Heart left ventricle (tissue), 13 donors: ENCODE measurements at regions not wholly inside any gene's neighbourhood (a gene's known extent, or its start where the extent isn't known, plus 50 kb on each side); places are given as distances from the start of the nearest gene placed in this dataset.

Source experiments
- CTCF ChIP-seq, 12 donors: fragments of 200-600 bp; sonication (generic) in 4 of 12; IDR thresholded peaks; one replicate each; pipeline versions ENCODE4 v1.5.0 to v1.8.0; 2018 to 2022; ENCODE audit warnings: antibody characterized with exemption in 12 of 12, mild to moderate bottlenecking in 5 of 12
- POLR2A ChIP-seq, 2 donors: fragments of 450-650 bp; IDR thresholded peaks; one replicate each; pipeline ENCODE4 v1.6.1; 2017; ENCODE audit warnings: antibody characterized with exemption in 2 of 2, mild to moderate bottlenecking in 2 of 2, moderate library complexity in 2 of 2
- donor health status: ischemic (EF 13 %, LVEDD 7.1; RV severe dilation, severe dysfunction).
- donor health status: DM: no; HTN: yes; CAD: no.
- donor health status: DM: no; HTN: no; CAD: no.
- donor health status: ischemic (EF 25% LVEDD 6.9; RV normal size, moderate dysfunction).
- donor health status: ischemic (EF 25% LVEDD 5.7; RV mildly dilated, moderate dysfunction).
- donor health status: ischemic (EF 35%, LVEDD 5.7; RV mildly dilated, moderate dysfunction).
- donor health status: nonischemic (EF 11% LVEDD 7.7; RV severe dilation, severe dysfunction).
- donor health status: DM: yes; HTN: yes; CAD: no.
- donor health status: PGD.
- donor health status: ischemic (EF 29% LVEDD 5.4; RV normal size, mild dysfunction).
- donor health status: nonischemic (EF 23%, LVEDD 6.1; RV moderate dilation, normal function).

DNA sequence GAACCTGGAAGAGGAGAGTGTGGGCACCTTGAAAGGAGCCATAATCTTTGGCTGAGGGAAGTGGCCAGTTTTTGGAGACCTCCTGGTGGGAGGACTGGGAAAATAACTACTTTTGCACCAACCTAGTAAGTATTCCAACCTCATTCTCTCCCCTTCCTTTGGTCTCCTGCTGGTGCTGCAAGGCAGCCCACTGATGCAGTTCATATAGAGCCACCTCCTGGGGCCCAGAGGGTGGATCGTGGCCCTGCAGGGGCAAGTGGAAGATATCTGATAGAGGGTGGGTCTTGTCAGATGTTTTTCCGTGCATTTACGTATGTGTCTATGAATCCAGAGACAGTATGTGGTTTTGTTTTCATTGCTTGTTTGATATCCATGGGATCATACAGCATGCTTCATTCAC lies 172.8 kb upstream of the PITX1 start:
- TF ChIP-seq CTCF (IDR thresholded peaks at IDR 0.05) (no peak), POLR2A (IDR thresholded peaks at IDR 0.05) (no peak)
